GM12878 (cell line): ENCODE measurements at regions not wholly inside any gene's neighbourhood (a gene's known extent, or its start where the extent isn't known, plus 50 kb on each side); places are given as distances from the start of the nearest gene placed in this dataset.

Source experiments
- ATAC-seq: fragments of 200-7000 bp; cut with Tn5 transposase; 3 replicates; pipeline ENCODE4 v1.9.1; 2020; ENCODE audit warnings: mild to moderate bottlenecking, moderate library complexity
- BruUV-seq: library from RNA; stranded (reverse); fragments of 400-500 nt; replicated peaks from 2 replicates; lab custom pipeline; 2021; lab: Mats Ljungman, UMichigan
- CTCF ChIA-PET: fragments of 300-600 bp; sonication (Branson Sonifier 250); formaldehyde crosslinking; extraction: SDS; loops from one replicate; lab custom pipeline; 2021; ENCODE audit warnings: inconsistent platforms; lab: Yijun Ruan, JAX
- POLR2A ChIA-PET: fragments of 350-600 bp; formaldehyde crosslinking; extraction: SDS; loops from one replicate; lab custom pipeline; 2021; ENCODE audit warnings: inconsistent platforms; lab: Charles Lee
- RAD21 ChIA-PET: fragments of 300-600 bp; sonication (Branson Sonifier 250); formaldehyde crosslinking; loops from one replicate; lab custom pipeline; 2023; ENCODE audit warnings: antibody characterized with exemption; ENCODE audit not compliant: unreplicated experiment; lab: Charles Lee
- SMC1A ChIA-PET: fragments of 300-600 bp; sonication (Branson Sonifier 250); formaldehyde crosslinking; loops from one replicate; lab custom pipeline; 2023; ENCODE audit not compliant: unreplicated experiment, uncharacterized antibody; lab: Charles Lee
- DNase-seq: peaks from one replicate; pipeline ENCODE4 v3.0.0-alpha.2; 2011; ENCODE audit warnings: low read depth, low spot score
- FAIRE-seq: peaks from 3 replicates; lab custom pipeline; 2011; peaks lifted over from hg19 to GRCh38; lab: Jason Lieb, UNC
- H2AFZ ChIP-seq: 2 replicates; pipeline ENCODE4 v1.6.0; 2011; ENCODE audit warnings: low read depth, low read length, control low read depth; ENCODE audit not compliant: control insufficient read depth
- H3K27ac ChIP-seq: 2 replicates; pipeline ENCODE4 v1.5.1; 2011; ENCODE audit warnings: control low read depth; ENCODE audit not compliant: control insufficient read depth, insufficient read depth
- H3K27me3 ChIP-seq, 2 experiments: replicated peaks in 1 of 2; 2 replicates each; pipeline versions ENCODE4 v1.6.0 to v1.6.1; 2011; ENCODE audit warnings: low read length in 1 of 2; ENCODE audit not compliant: control insufficient read depth in 2 of 2, insufficient read depth in 2 of 2
- H3K36me3 ChIP-seq, 2 experiments: 2 replicates each; pipeline ENCODE4 v1.5.1; 2011; ENCODE audit warnings: low read length in 1 of 2; ENCODE audit not compliant: control insufficient read depth in 2 of 2, insufficient read depth in 2 of 2
- H3K4me1 ChIP-seq: 2 replicates; pipeline ENCODE4 v1.6.1; 2011; ENCODE audit warnings: mild to moderate bottlenecking, low read length, moderate library complexity, mixed read lengths; ENCODE audit not compliant: control insufficient read depth, insufficient read depth
- H3K4me2 ChIP-seq: 2 replicates; pipeline ENCODE4 v1.6.0; 2011; ENCODE audit warnings: control low read depth; ENCODE audit not compliant: control insufficient read depth, insufficient read depth
- H3K4me3 ChIP-seq: fragments of 200-600 bp; sonication (generic); 2 replicates; pipeline ENCODE4 v1.5.1; 2016
- H3K79me2 ChIP-seq: 2 replicates; pipeline ENCODE4 v1.6.0; 2011; ENCODE audit warnings: low read length; ENCODE audit not compliant: control insufficient read depth, insufficient read depth
- H3K9ac ChIP-seq: 2 replicates; pipeline ENCODE4 v1.8.0; 2011; ENCODE audit warnings: low read length, control low read depth, mixed read lengths; ENCODE audit not compliant: control insufficient read depth, insufficient read depth
- H3K9me3 ChIP-seq: replicated peaks from 3 replicates; pipeline ENCODE4 v1.5.1; 2011; ENCODE audit warnings: mild to moderate bottlenecking, low read length; ENCODE audit not compliant: control insufficient read depth, insufficient read depth
- H4K20me1 ChIP-seq: 2 replicates; pipeline ENCODE4 v1.6.0; 2011; ENCODE audit not compliant: control insufficient read depth, insufficient read depth
- CREM ChIP-seq: IDR thresholded peaks from 2 replicates; pipeline ENCODE4 v1.6.1; 2014; ENCODE audit warnings: antibody characterized with exemption, low read depth
- EZH2 ChIP-seq: IDR thresholded peaks from 2 replicates; pipeline ENCODE4 v1.6.1; 2012; ENCODE audit warnings: low read depth, mild to moderate bottlenecking, control low read depth, inconsistent platforms, low read length, borderline replicate concordance; ENCODE audit not compliant: control insufficient read depth
- FOXM1 ChIP-seq: IDR thresholded peaks from 2 replicates; pipeline ENCODE4 v1.6.1; 2012; ENCODE audit warnings: low read depth, mild to moderate bottlenecking, inconsistent platforms, low read length, moderate library complexity
- GABPA ChIP-seq: IDR thresholded peaks from 2 replicates; pipeline ENCODE4 v1.6.1; 2014; ENCODE audit warnings: antibody characterized with exemption, low read depth, mild to moderate bottlenecking, inconsistent platforms
- KDM1A ChIP-seq: fragments of 200-600 bp; sonication (generic); IDR thresholded peaks from 2 replicates; pipeline ENCODE4 v1.6.1; 2016; ENCODE audit warnings: borderline replicate concordance
- MTA3 ChIP-seq: IDR thresholded peaks from 2 replicates; pipeline ENCODE4 v1.6.1; 2012; ENCODE audit warnings: low read length, inconsistent platforms, borderline replicate concordance
- PKNOX1 ChIP-seq: fragments of 450-650 bp; IDR thresholded peaks from 2 replicates; pipeline ENCODE4 v1.6.1; 2016; ENCODE audit warnings: mild to moderate bottlenecking
- PML ChIP-seq: IDR thresholded peaks from 2 replicates; pipeline ENCODE4 v1.6.1; 2012; ENCODE audit warnings: low read length, inconsistent platforms
- POU2F2 ChIP-seq: IDR thresholded peaks from 3 replicates; pipeline ENCODE4 v1.6.1; 2011; ENCODE audit warnings: low read depth, mild to moderate bottlenecking, low read length, borderline replicate concordance
- RUNX3 ChIP-seq: IDR thresholded peaks from 2 replicates; pipeline ENCODE4 v1.6.1; 2012; ENCODE audit warnings: low read length, inconsistent platforms
- SPI1 ChIP-seq: IDR thresholded peaks from 2 replicates; pipeline ENCODE4 v1.6.1; 2011; ENCODE audit warnings: low read depth, mild to moderate bottlenecking, low read length, moderate library complexity, borderline replicate concordance; ENCODE audit not compliant: insufficient read depth
- SREBF2 ChIP-seq: IDR thresholded peaks from 2 replicates; pipeline ENCODE4 v1.6.1; 2012; ENCODE audit warnings: mild to moderate bottlenecking, low read length
- YY1 ChIP-seq: IDR thresholded peaks from 2 replicates; pipeline ENCODE4 v1.6.1; 2011; ENCODE audit warnings: low read depth, mild to moderate bottlenecking, low read length
- ZBTB11 ChIP-seq: fragments of 450-650 bp; formaldehyde crosslinking; IDR thresholded peaks from 2 replicates; pipeline ENCODE4 v1.5.0; 2022; ENCODE audit warnings: mild to moderate bottlenecking, missing genetic modification characterization
- ZBTB33 ChIP-seq: fragments of 450-650 bp; IDR thresholded peaks from 2 replicates; pipeline ENCODE4 v1.6.1; 2017; ENCODE audit warnings: mild to moderate bottlenecking
- ZNF274 ChIP-seq: IDR thresholded peaks from one replicate; pipeline ENCODE4 v1.8.0; 2011; ENCODE audit not compliant: insufficient read length, insufficient read depth
- WGBS: methylation state at CpG from one replicate; pipeline ENCODE4 v1.1.6; 2016; ENCODE audit warnings: low lambda C conversion rate; ENCODE audit not compliant: insufficient replicate concordance, insufficient coverage; ENCODE audit errors: missing lambda C conversion rate; 5-methylcytosine and 5-hydroxymethylcytosine counted together
- in situ Hi-C: fragments of 300-500 bp; cut with MboI; formaldehyde crosslinking; loops from 9 replicates; pipeline ENCODE4 v1.14.3; 2018; ENCODE audit warnings: mixed read lengths
- intact Hi-C: fragments of 100-400 bp; cut with micrococcal nuclease; formaldehyde crosslinking; loops from one replicate; pipeline ENCODE4 v1.14.2; 2022; ENCODE audit not compliant: unreplicated experiment
- TF ChIP-seq, protein P1 (sequence below): IDR thresholded peaks from 2 replicates; pipeline ENCODE4 v1.6.1; 2011; ENCODE audit warnings: mild to moderate bottlenecking, low read depth, low read length, moderate library complexity; ENCODE audit not compliant: insufficient replicate concordance

DNA sequence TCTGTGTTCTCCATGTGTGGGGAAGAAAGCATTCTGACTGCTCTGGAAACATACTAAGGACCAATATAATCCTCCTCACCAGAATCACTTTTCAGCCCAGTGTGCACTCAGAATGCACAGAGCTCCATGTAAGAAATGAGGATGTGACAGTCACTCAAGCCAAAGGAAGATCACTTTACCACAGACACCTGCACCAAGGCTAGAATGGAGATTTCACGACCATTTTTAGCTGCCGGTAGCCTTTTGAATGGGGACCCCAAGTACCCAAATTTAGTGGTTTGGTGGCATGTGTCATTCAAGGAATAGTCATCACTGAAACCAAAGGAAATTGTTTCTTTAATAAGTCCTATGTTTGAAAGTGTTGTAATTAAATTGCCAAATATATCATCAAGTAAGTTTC, 613.2 kb upstream of the ACVR2A start:
- H3K4me2 ChIP-seq = peak overlapping the region; percentile 34
- H3K27me3 ChIP-seq = no peaks in the 10 kb centered on the region
- RAD21 ChIA-PET = interaction anchor here (0.9 to 1.7 kb wide), 3 partner anchors 8 to 49 kb away, joined by 3 to 5 read pairs (median 5); no protein-coding TSS in a partner anchor
- TF ChIP-seq PKNOX1 (peak; percentile 39; the same call in 1 of the 2 replicates), GABPA (0 out of 2 replicates have a peak, but pooled peaks have one; percentile 12), SPI1 (peak; percentile 34; the same call in 1 of the 2 replicates), ZBTB11 (CRISPR knock-in tag) (no peak), FOXM1 (peak; percentile 36; the same call in 1 of the 2 replicates), PML (no peak), ZNF274 (no peak), EZH2 (no peak), POU2F2 (peak; percentile 25; the same call in 1 of the 3 replicates), ZBTB33 (no peak), RUNX3 (peak; percentile 89), YY1 (0 out of 2 replicates have a peak, but pooled peaks have one; percentile 18), SREBF2 (no peak), MTA3 (0 out of 2 replicates have a peak, but pooled peaks have one; percentile 46), KDM1A (no peak), CREM (peak; percentile 29; the same call in 1 of the 2 replicates)
- TF ChIP-seq, protein P1, sequence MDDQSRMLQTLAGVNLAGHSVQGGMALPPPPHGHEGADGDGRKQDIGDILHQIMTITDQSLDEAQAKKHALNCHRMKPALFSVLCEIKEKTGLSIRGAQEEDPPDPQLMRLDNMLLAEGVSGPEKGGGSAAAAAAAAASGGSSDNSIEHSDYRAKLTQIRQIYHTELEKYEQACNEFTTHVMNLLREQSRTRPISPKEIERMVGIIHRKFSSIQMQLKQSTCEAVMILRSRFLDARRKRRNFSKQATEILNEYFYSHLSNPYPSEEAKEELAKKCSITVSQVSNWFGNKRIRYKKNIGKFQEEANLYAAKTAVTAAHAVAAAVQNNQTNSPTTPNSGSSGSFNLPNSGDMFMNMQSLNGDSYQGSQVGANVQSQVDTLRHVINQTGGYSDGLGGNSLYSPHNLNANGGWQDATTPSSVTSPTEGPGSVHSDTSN = no peak

More for the DNA sequence above, 613.2 kb upstream of the ACVR2A start:
- 0% methylated on average over 2 of the region's 2 CpGs for WGBS
- Histone ChIP-seq H3K4me1 (peaks cover 9% of the 10 kb centered on the region), H3K4me3 (no peak overlapping the region), H2AFZ (peak overlapping the region; percentile 26; the same call in 1 of the 2 replicates), H3K27ac (no peak overlapping the region; the same call in 1 of the 2 replicates), H3K9me3 (peaks cover 5% of the 10 kb centered on the region; the same call in 2 of the 3 replicates), H3K36me3 (no peaks in the 10 kb centered on the region), H3K79me2 (no peaks in the 10 kb centered on the region), H3K9ac (no peak overlapping the region), H4K20me1 (no peaks in the 10 kb centered on the region)
- intact Hi-C loops (loop anchor here (5.0 kb wide), 1 partner anchor 101 kb away; no protein-coding TSS in a partner anchor), in situ Hi-C loops (no loop called here)
- CTCF ChIA-PET = interaction anchor here (1.4 kb wide), 1 partner anchor 145 kb away, joined by 4 read pairs; no protein-coding TSS in a partner anchor
- BruUV-seq = no TSS peak
- ATAC-seq (peak; percentile 82), DNase-seq (no peak), FAIRE-seq (peak; percentile 18)
- SMC1A ChIA-PET = interaction anchor here (0.9 to 1.8 kb wide), 7 partner anchors 8 to 152 kb away, joined by 3 to 9 read pairs (median 3); no protein-coding TSS in a partner anchor
- POLR2A ChIA-PET = no interaction called here
